ENCODE measurements at regions not wholly inside any gene's neighbourhood (a gene's known extent, or its start where the extent isn't known, plus 50 kb on each side); places are given as distances from the start of the nearest gene placed in this dataset.

DNA sequence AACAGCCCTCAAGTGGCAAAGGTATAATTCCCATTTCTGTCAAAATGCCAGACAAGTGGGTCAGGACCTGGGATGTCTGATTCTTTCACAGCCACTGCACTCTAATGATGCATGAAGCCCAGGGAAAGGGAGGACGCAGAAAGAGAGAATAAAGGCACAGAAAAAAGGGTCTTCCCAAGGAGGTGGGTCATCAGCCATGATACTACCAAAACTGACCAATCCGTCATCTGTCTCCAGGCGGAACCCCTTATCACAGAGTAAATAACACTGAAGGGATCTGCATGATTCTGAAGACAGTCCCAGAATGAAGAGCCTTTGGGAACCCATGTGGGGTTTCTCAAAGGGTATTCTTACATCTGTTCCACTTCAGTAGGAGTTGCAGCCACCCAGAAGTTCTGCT lies 73.8 kb upstream of the OPCML start:
- no peak overlapping the region for H3K4me3 ChIP-seq (ENCODE audit: low read depth, low read length)
- H3K27me3 ChIP-seq (ENCODE audit: control insufficient read depth, insufficient read depth, low read length): no peaks in the 10 kb centered on the region
- TF ChIP-seq, protein P1, sequence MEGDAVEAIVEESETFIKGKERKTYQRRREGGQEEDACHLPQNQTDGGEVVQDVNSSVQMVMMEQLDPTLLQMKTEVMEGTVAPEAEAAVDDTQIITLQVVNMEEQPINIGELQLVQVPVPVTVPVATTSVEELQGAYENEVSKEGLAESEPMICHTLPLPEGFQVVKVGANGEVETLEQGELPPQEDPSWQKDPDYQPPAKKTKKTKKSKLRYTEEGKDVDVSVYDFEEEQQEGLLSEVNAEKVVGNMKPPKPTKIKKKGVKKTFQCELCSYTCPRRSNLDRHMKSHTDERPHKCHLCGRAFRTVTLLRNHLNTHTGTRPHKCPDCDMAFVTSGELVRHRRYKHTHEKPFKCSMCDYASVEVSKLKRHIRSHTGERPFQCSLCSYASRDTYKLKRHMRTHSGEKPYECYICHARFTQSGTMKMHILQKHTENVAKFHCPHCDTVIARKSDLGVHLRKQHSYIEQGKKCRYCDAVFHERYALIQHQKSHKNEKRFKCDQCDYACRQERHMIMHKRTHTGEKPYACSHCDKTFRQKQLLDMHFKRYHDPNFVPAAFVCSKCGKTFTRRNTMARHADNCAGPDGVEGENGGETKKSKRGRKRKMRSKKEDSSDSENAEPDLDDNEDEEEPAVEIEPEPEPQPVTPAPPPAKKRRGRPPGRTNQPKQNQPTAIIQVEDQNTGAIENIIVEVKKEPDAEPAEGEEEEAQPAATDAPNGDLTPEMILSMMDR (IDR thresholded peaks at IDR 0.05; ENCODE audit: low read depth, low read length): no peak
- H3K9me3 ChIP-seq (ENCODE audit: control insufficient read depth, insufficient read depth, low read length): peaks cover 52% of the 10 kb centered on the region; the same call in 1 of the 2 replicates
- no peak overlapping the region for H3K27ac ChIP-seq (ENCODE audit: low read depth, low read length)
- ChIA-PET POLR2A (no interaction called here), CTCF (no interaction called here)
- DNase-seq (ENCODE audit: low read depth, low spot score): no peak

- CTCF ChIA-PET: no interaction called here
- Histone ChIP-seq H3K9me3 (ENCODE audit: control insufficient read depth, insufficient read depth, low read length) (peaks cover 52% of the 10 kb centered on the region; the same call in 1 of the 2 replicates), H3K27ac (ENCODE audit: low read depth, low read length) (no peak overlapping the region), H3K4me3 (ENCODE audit: low read depth, low read length) (no peak overlapping the region), H3K27me3 (ENCODE audit: control insufficient read depth, insufficient read depth, low read length) (no peaks in the 10 kb centered on the region)
- DNase-seq (ENCODE audit: low read depth, low spot score): no peak
- TF ChIP-seq, protein P1 (IDR thresholded peaks at IDR 0.05; ENCODE audit: low read depth, low read length): no peak
- POLR2A ChIA-PET: no interaction called here
Observed at GRCh38 chr11:133605482-133605881, 73.2 kb upstream of the OPCML start.

GRCh38 chr11:133601641-133602040 lies 69.3 kb upstream of the OPCML start:
- POLR2A ChIA-PET: no interaction called here
- TF ChIP-seq, protein P1 (IDR thresholded peaks at IDR 0.05; ENCODE audit: low read depth, low read length): no peak
- Histone ChIP-seq H3K4me3 (ENCODE audit: low read depth, low read length) (no peak overlapping the region), H3K27me3 (ENCODE audit: control insufficient read depth, insufficient read depth, low read length) (no peaks in the 10 kb centered on the region), H3K27ac (ENCODE audit: low read depth, low read length) (no peak overlapping the region), H3K9me3 (ENCODE audit: control insufficient read depth, insufficient read depth, low read length) (peaks cover 48% of the 10 kb centered on the region)
- DNase-seq (ENCODE audit: low read depth, low spot score): no peak
- CTCF ChIA-PET: no interaction called here

GRCh38 chr11:133600786-133601185 lies 68.5 kb upstream of the OPCML start:
- no peak for DNase-seq (ENCODE audit: low read depth, low spot score)
- Histone ChIP-seq H3K4me3 (ENCODE audit: low read depth, low read length) (no peak overlapping the region), H3K27me3 (ENCODE audit: control insufficient read depth, insufficient read depth, low read length) (no peaks in the 10 kb centered on the region), H3K27ac (ENCODE audit: low read depth, low read length) (no peak overlapping the region), H3K9me3 (ENCODE audit: control insufficient read depth, insufficient read depth, low read length) (peaks cover 51% of the 10 kb centered on the region)
- TF ChIP-seq, protein P1 (IDR thresholded peaks at IDR 0.05; ENCODE audit: low read depth, low read length): no peak
- CTCF ChIA-PET: no interaction called here
- POLR2A ChIA-PET: no interaction called here

GRCh38 chr11:133600306-133600705 lies 68.0 kb upstream of the OPCML start:
- H3K27ac ChIP-seq (ENCODE audit: low read depth, low read length): no peak overlapping the region
- ChIA-PET POLR2A (no interaction called here), CTCF (interaction anchor here (1.6 kb wide), 1 partner anchor 14 kb away, joined by 3 read pairs; no protein-coding TSS in a partner anchor)
- H3K4me3 ChIP-seq (ENCODE audit: low read depth, low read length): no peak overlapping the region
- DNase-seq (ENCODE audit: low read depth, low spot score): no peak
- TF ChIP-seq, protein P1 (IDR thresholded peaks at IDR 0.05; ENCODE audit: low read depth, low read length): no peak
- peaks cover 50% of the 10 kb centered on the region for H3K9me3 ChIP-seq (ENCODE audit: control insufficient read depth, insufficient read depth, low read length)
- no peaks in the 10 kb centered on the region for H3K27me3 ChIP-seq (ENCODE audit: control insufficient read depth, insufficient read depth, low read length)
